SK-N-SH (cell line): ENCODE measurements at regions not wholly inside any gene's neighbourhood (a gene's known extent, or its start where the extent isn't known, plus 50 kb on each side); places are given as distances from the start of the nearest gene placed in this dataset.

Experiments
- CTCF ChIA-PET: fragments of 300-600, 350-600 bp; formaldehyde crosslinking; extraction: SDS; loops from one replicate; lab custom pipeline; 2021; lab: Yijun Ruan, JAX
- POLR2A ChIA-PET: fragments of 350-600 bp; sonication (Branson Sonifier 250); formaldehyde crosslinking; extraction: SDS; loops from one replicate; lab custom pipeline; 2020; ENCODE audit warnings: antibody characterized with exemption, inconsistent platforms; lab: Yijun Ruan, JAX
- DNase-seq: peaks from one replicate; pipeline ENCODE4 v3.0.0; 2012
- H2AFZ ChIP-seq: fragments of 200-600 bp; sonication (generic); 2 replicates; pipeline ENCODE4 v1.8.1; 2016; ENCODE audit warnings: antibody characterized with exemption, mild to moderate bottlenecking, low read depth
- H3F3A ChIP-seq: fragments of 200-600 bp; sonication (generic); replicated peaks from 2 replicates; pipeline ENCODE3; 2016; ENCODE audit warnings: antibody characterized with exemption, mild to moderate bottlenecking; ENCODE audit not compliant: insufficient read depth
- H3K27ac ChIP-seq, 2 experiments: fragments of 200-500 bp in 1 of 2; fragments of 200-600 bp in 1 of 2; sonication (Bioruptor generic) in 1 of 2; sonication (generic), shearing (Covaris generic) in 1 of 2; 2 replicates each; pipeline versions ENCODE4 v1.5.1 to v1.6.1; 2014 to 2016; ENCODE audit warnings: low read depth in 2 of 2, inconsistent platforms in 1 of 2, low read length in 1 of 2, mild to moderate bottlenecking in 1 of 2, mixed read lengths in 1 of 2
- H3K27me3 ChIP-seq: fragments of 200-600 bp; sonication (generic), shearing (Covaris generic); 2 replicates; pipeline ENCODE4 v1.6.1; 2016; ENCODE audit warnings: mixed run types; ENCODE audit not compliant: insufficient read depth
- H3K36me3 ChIP-seq, 2 experiments: fragments of 200-500 bp in 1 of 2; fragments of 200-600 bp in 1 of 2; sonication (Bioruptor generic) in 1 of 2; sonication (generic) in 1 of 2; replicated peaks in 1 of 2; 2 replicates each; pipeline versions ENCODE3 to v1.5.1; 2014 to 2016; ENCODE audit warnings: low read length in 1 of 2, mild to moderate bottlenecking in 1 of 2; ENCODE audit not compliant: insufficient read depth in 2 of 2, control insufficient read depth in 1 of 2
- H3K4me1 ChIP-seq, 2 experiments: fragments of 200-500 bp in 1 of 2; fragments of 200-600 bp in 1 of 2; sonication (Bioruptor generic) in 1 of 2; sonication (generic), shearing (Covaris generic) in 1 of 2; 2 replicates each; pipeline versions ENCODE4 v1.5.1 to v1.6.1; 2014 to 2016; ENCODE audit warnings: low read depth in 1 of 2, low read length in 1 of 2, mixed run types in 1 of 2; ENCODE audit not compliant: insufficient read depth in 2 of 2, control insufficient read depth in 1 of 2
- H3K4me2 ChIP-seq: fragments of 200-600 bp; sonication (generic), shearing (Covaris generic); 2 replicates; pipeline ENCODE4 v1.6.1; 2017; ENCODE audit warnings: mixed run types
- H3K4me3 ChIP-seq, 2 experiments: fragments of 200-500 bp in 1 of 2; fragments of 200-600 bp in 1 of 2; sonication (Bioruptor generic) in 1 of 2; sonication (generic), shearing (Covaris generic) in 1 of 2; 2 replicates each; pipeline versions ENCODE4 v1.5.1 to v1.8.1; 2014 to 2016; ENCODE audit warnings: low read depth in 2 of 2, inconsistent platforms in 1 of 2, low read length in 1 of 2, mild to moderate bottlenecking in 1 of 2, mixed read lengths in 1 of 2, moderate library complexity in 1 of 2
- H3K79me2 ChIP-seq: fragments of 200-600 bp; sonication (generic); 2 replicates; pipeline ENCODE4 v1.8.1; 2017; ENCODE audit warnings: mild to moderate bottlenecking; ENCODE audit not compliant: insufficient read depth
- H3K9ac ChIP-seq: fragments of 200-600 bp; sonication (generic); 2 replicates; pipeline ENCODE4 v1.6.1; 2017; ENCODE audit warnings: mixed run types
- H3K9me2 ChIP-seq: fragments of 200-600 bp; sonication (generic); 2 replicates; pipeline ENCODE4 v1.6.1; 2017; ENCODE audit warnings: mixed run types
- H3K9me3 ChIP-seq: fragments of 200-600 bp; sonication (generic); 2 replicates; pipeline ENCODE4 v1.6.1; 2017; ENCODE audit warnings: mixed run types, mild to moderate bottlenecking, moderate library complexity
- H4K20me1 ChIP-seq: fragments of 200-600 bp; sonication (generic); 2 replicates; pipeline ENCODE4 v1.6.1; 2017; ENCODE audit warnings: mild to moderate bottlenecking, mixed run types; ENCODE audit not compliant: insufficient read depth
- ELF1 ChIP-seq: IDR thresholded peaks from 2 replicates; pipeline ENCODE4 v1.4.0; 2012
- EP300 ChIP-seq, 2 experiments: IDR thresholded peaks; 2 replicates each; pipeline versions ENCODE4 v1.4.0 to v1.6.1; 2012; ENCODE audit warnings: borderline replicate concordance in 1 of 2, low read depth in 1 of 2, low read length in 1 of 2
- EZH2phosphoT487 ChIP-seq: fragments of 200-600 bp; sonication (generic); IDR thresholded peaks from 2 replicates; pipeline ENCODE4 v1.6.1; 2017; ENCODE audit warnings: low read depth, mixed run types, mild to moderate bottlenecking, antibody characterized with exemption, moderate library complexity, borderline replicate concordance
- FOSL2 ChIP-seq: IDR thresholded peaks from 2 replicates; pipeline ENCODE4 v1.4.0; 2012; ENCODE audit warnings: low read depth, mild to moderate bottlenecking, moderate library complexity, borderline replicate concordance
- FOXM1 ChIP-seq: IDR thresholded peaks from 2 replicates; pipeline ENCODE4 v1.4.0; 2012; ENCODE audit warnings: low read depth, mild to moderate bottlenecking
- NFIC ChIP-seq: IDR thresholded peaks from 2 replicates; pipeline ENCODE4 v1.4.0; 2012; ENCODE audit warnings: borderline replicate concordance
- NRF1 ChIP-seq: IDR thresholded peaks from 2 replicates; pipeline ENCODE4 v1.6.1; 2012; ENCODE audit warnings: low read depth, mild to moderate bottlenecking, low read length
- POLR2AphosphoS5 ChIP-seq: IDR thresholded peaks from 2 replicates; pipeline ENCODE4 v1.6.1; 2012; ENCODE audit warnings: low read depth, low read length
- RAD21 ChIP-seq: IDR thresholded peaks from 2 replicates; pipeline ENCODE4 v1.6.1; 2012; ENCODE audit warnings: mild to moderate bottlenecking, low read length
- RCOR1 ChIP-seq: fragments of 150-350 bp; IDR thresholded peaks from 2 replicates; pipeline ENCODE4 v1.6.1; 2017; ENCODE audit warnings: antibody characterized with exemption, low read length
- REST ChIP-seq: IDR thresholded peaks from 2 replicates; pipeline ENCODE4 v1.6.1; 2012; ENCODE audit warnings: mild to moderate bottlenecking, low read depth, low read length, moderate library complexity
- RFX5 ChIP-seq: IDR thresholded peaks from 2 replicates; pipeline ENCODE4 v1.6.1; 2012; ENCODE audit warnings: mild to moderate bottlenecking, improper control_type of control experiment, low read length
- RXRA ChIP-seq: IDR thresholded peaks from 2 replicates; pipeline ENCODE4 v1.4.0; 2012; ENCODE audit warnings: low read depth, mild to moderate bottlenecking, borderline replicate concordance
- SIN3A ChIP-seq: IDR thresholded peaks from 2 replicates; pipeline ENCODE4 v1.6.1; 2012; ENCODE audit warnings: low read depth, mild to moderate bottlenecking, low read length, moderate library complexity, borderline replicate concordance
- TAF1 ChIP-seq: IDR thresholded peaks from 2 replicates; pipeline ENCODE4 v1.6.1; 2012; ENCODE audit warnings: low read depth, mild to moderate bottlenecking, low read length, moderate library complexity, borderline replicate concordance
- TCF12 ChIP-seq: IDR thresholded peaks from 2 replicates; pipeline ENCODE4 v1.4.0; 2012
- USF2 ChIP-seq: fragments of 150-350 bp; IDR thresholded peaks from 2 replicates; pipeline ENCODE4 v1.6.1; 2017; ENCODE audit warnings: antibody characterized with exemption, low read length, low read depth, borderline replicate concordance
- YY1 ChIP-seq: IDR thresholded peaks from 2 replicates; pipeline ENCODE4 v1.4.0; 2012; ENCODE audit warnings: low read depth, mild to moderate bottlenecking
- WGBS: methylation state at CpG from one replicate; pipeline ENCODE4 v1.1.6; 2017; ENCODE audit warnings: low lambda C conversion rate; 5-methylcytosine and 5-hydroxymethylcytosine counted together

GRCh38 chr2:5007596-5007995, 684.6 kb upstream of the SOX11 start:
- Histone ChIP-seq H3K36me3 (no peaks in the 10 kb centered on the region), H3K4me3 (no peak overlapping the region), H4K20me1 (no peaks in the 10 kb centered on the region), H3K27me3 (no peaks in the 10 kb centered on the region), H3K9ac (no peak overlapping the region), H3F3A (no peaks in the 10 kb centered on the region), H3K27ac (no peak overlapping the region), H3K4me1 (no peaks in the 10 kb centered on the region), H2AFZ (no peak overlapping the region), H3K9me2 (no peaks in the 10 kb centered on the region), H3K79me2 (no peaks in the 10 kb centered on the region), H3K9me3 (no peaks in the 10 kb centered on the region), H3K4me2 (no peak overlapping the region)
- DNase-seq = no peak
- TF ChIP-seq YY1 (no peak), RFX5 (no peak), REST (no peak), TCF12 (no peak), RAD21 (no peak), SIN3A (no peak), ELF1 (no peak)
- 23% methylated on average over 5 of the region's 5 CpGs for WGBS
- ChIA-PET POLR2A (no interaction called here), CTCF (no interaction called here)

- H3F3A ChIP-seq = peaks cover 16% of the 10 kb centered on the region
- H2AFZ ChIP-seq = no peak overlapping the region
- H3K4me3 ChIP-seq = no peak overlapping the region
Measured at GRCh38 chr2:5019324-5019723, 672.9 kb upstream of the SOX11 start.

More at GRCh38 chr2:5019324-5019723, 672.9 kb upstream of the SOX11 start:
- Histone ChIP-seq H3K9ac (no peak overlapping the region), H3K27me3 (no peaks in the 10 kb centered on the region), H3K4me2 (no peak overlapping the region), H3K4me1 (peaks cover 0 to 10% of the 10 kb centered on the region in 2 experiments; a peak in 2 of 4 replicates), H3K79me2 (no peaks in the 10 kb centered on the region), H3K27ac (no peak overlapping the region), H3K36me3 (no peaks in the 10 kb centered on the region), H3K9me2 (no peaks in the 10 kb centered on the region), H4K20me1 (no peaks in the 10 kb centered on the region), H3K9me3 (peaks cover 11% of the 10 kb centered on the region; the same call in 1 of the 2 replicates)
- WGBS = 22% methylated on average over 5 of the region's 5 CpGs
- ChIA-PET POLR2A (no interaction called here), CTCF (interaction anchor here (0.8 kb wide), 1 partner anchor 94 kb away, joined by 3 read pairs; no protein-coding TSS in a partner anchor)
- no peak for DNase-seq
- no peak for TF ChIP-seq TAF1
- no peak for TF ChIP-seq POLR2AphosphoS5
- no peak for TF ChIP-seq RCOR1
- no peak for TF ChIP-seq RXRA
- TF ChIP-seq SIN3A = no peak
- no peak for TF ChIP-seq EZH2phosphoT487
- TF ChIP-seq FOXM1 = no peak
- no peak for TF ChIP-seq USF2
- TF ChIP-seq RAD21 = no peak
- TF ChIP-seq EP300 (IDR thresholded peaks at IDR 0.05; ENCODE audit: borderline replicate concordance in 1 of 2, low read depth in 1 of 2, low read length in 1 of 2) = no peak
- TF ChIP-seq FOSL2 = no peak
- no peak for TF ChIP-seq NRF1
- TF ChIP-seq NFIC = no peak
